Transverse colon (tissue), 4 donors: ENCODE measurements at regions not wholly inside any gene's neighbourhood (a gene's known extent, or its start where the extent isn't known, plus 50 kb on each side); places are given as distances from the start of the nearest gene placed in this dataset.

Experiments
- DNase-seq: peaks from one replicate; pipeline ENCODE4 v3.0.0-alpha.2; 2019
- H3K27ac ChIP-seq, 4 donors: fragments of 200-600 bp; sonication (generic); 2 replicates each; pipeline ENCODE4 v1.5.1; 2016 to 2018; ENCODE audit warnings: inconsistent platforms in 4 of 4
- H3K27me3 ChIP-seq: fragments of 200-600 bp; sonication (generic); 2 replicates; pipeline ENCODE4 v1.5.1; 2017; ENCODE audit warnings: inconsistent platforms
- H3K36me3 ChIP-seq, 4 donors: fragments of 200-600 bp; sonication (generic); 2 replicates each; pipeline ENCODE4 v1.5.1; 2017 to 2019; ENCODE audit warnings: inconsistent platforms in 4 of 4
- H3K4me1 ChIP-seq, 4 donors: fragments of 200-600 bp; sonication (generic); 2 replicates each; pipeline ENCODE4 v1.5.1; 2017 to 2020; ENCODE audit warnings: inconsistent platforms in 4 of 4
- H3K4me3 ChIP-seq, 4 donors: fragments of 200-600 bp; sonication (generic); 1 replicate in 1 of 4; 2 replicates in 3 of 4; pipeline versions ENCODE4 v1.5.1 to v1.6.1; 2017 to 2019; ENCODE audit warnings: inconsistent platforms in 4 of 4
- H3K9me3 ChIP-seq, 2 donors: fragments of 200-600 bp; sonication (generic); 2 replicates each; pipeline ENCODE4 v1.5.1; 2017 to 2019; ENCODE audit warnings: inconsistent platforms in 2 of 2
- EP300 ChIP-seq: sonication (generic); formaldehyde crosslinking; IDR thresholded peaks from one replicate; pipeline ENCODE4 v1.6.1; 2017; ENCODE audit warnings: antibody characterized with exemption, low read depth
- POLR2A ChIP-seq: fragments of 450-650 bp; IDR thresholded peaks from one replicate; pipeline ENCODE4 v1.6.1; 2016; ENCODE audit warnings: antibody characterized with exemption, mild to moderate bottlenecking, moderate library complexity
- POLR2AphosphoS5 ChIP-seq, 3 donors: sonication (generic); formaldehyde crosslinking; IDR thresholded peaks; one replicate each; pipeline ENCODE4 v1.6.1; 2016; ENCODE audit warnings: antibody characterized with exemption in 3 of 3
- WGBS, 2 donors: methylation state at CpG; one replicate each; pipeline ENCODE4 v1.1.5; 2018; ENCODE audit warnings: low coverage in 1 of 2; 5-methylcytosine and 5-hydroxymethylcytosine counted together
- in situ Hi-C, 4 donors: fragments of 200-750 bp; cut with MboI; loops; one replicate each; pipeline versions ENCODE4 v1.15.0 to v1.15.1; 2017; ENCODE audit warnings: low sequenced_read_pairs in 3 of 4, low pct_ligation_motif_present in 1 of 4, low pct_unique_long_range_greater_than_20kb in 1 of 4
- intact Hi-C: fragments of 100-400 bp; cut with DNase I; formaldehyde crosslinking; loops from one replicate; pipeline ENCODE4 v1.15.1; 2023; ENCODE audit warnings: low total_unique reads
- TF ChIP-seq, protein P1 (sequence below), 5 experiments: fragments of 200-600 bp in 3 of 5; fragments of 450-650 bp in 2 of 5; sonication (generic) in 3 of 5; IDR thresholded peaks; 1 replicate in 2 of 5; 2 replicates in 3 of 5; pipeline ENCODE4 v1.5.1; 2016 to 2017; ENCODE audit warnings: antibody characterized with exemption in 5 of 5, inconsistent platforms in 3 of 5, mild to moderate bottlenecking in 2 of 5, moderate library complexity in 1 of 5

- Histone ChIP-seq H3K4me3 (no peak overlapping the region), H3K36me3 (no peaks in the 10 kb centered on the region), H3K27ac (no peak overlapping the region), H3K27me3 (no peaks in the 10 kb centered on the region), H3K9me3 (peaks cover 6 to 7% of the 10 kb centered on the region in 2 donors), H3K4me1 (no peaks in the 10 kb centered on the region)
- in situ Hi-C loops: no loop called here
- intact Hi-C loops: no loop called here
- TF ChIP-seq POLR2AphosphoS5 (IDR thresholded peaks at IDR 0.05) (no peak), EP300 (no peak), POLR2A (no peak)
- TF ChIP-seq, protein P1, sequence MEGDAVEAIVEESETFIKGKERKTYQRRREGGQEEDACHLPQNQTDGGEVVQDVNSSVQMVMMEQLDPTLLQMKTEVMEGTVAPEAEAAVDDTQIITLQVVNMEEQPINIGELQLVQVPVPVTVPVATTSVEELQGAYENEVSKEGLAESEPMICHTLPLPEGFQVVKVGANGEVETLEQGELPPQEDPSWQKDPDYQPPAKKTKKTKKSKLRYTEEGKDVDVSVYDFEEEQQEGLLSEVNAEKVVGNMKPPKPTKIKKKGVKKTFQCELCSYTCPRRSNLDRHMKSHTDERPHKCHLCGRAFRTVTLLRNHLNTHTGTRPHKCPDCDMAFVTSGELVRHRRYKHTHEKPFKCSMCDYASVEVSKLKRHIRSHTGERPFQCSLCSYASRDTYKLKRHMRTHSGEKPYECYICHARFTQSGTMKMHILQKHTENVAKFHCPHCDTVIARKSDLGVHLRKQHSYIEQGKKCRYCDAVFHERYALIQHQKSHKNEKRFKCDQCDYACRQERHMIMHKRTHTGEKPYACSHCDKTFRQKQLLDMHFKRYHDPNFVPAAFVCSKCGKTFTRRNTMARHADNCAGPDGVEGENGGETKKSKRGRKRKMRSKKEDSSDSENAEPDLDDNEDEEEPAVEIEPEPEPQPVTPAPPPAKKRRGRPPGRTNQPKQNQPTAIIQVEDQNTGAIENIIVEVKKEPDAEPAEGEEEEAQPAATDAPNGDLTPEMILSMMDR (IDR thresholded peaks at IDR 0.05): no peak
- 50% methylated on average over 2 of the region's 2 CpGs; no CpG with 5 or more reads in 1 of the 2 donors for WGBS, 2 donors
- no peak for DNase-seq
These were observed 149.7 kb upstream of the SUCLG2 start for GRCh38 chr3:67804089-67804488.

- no peak for DNase-seq
- in situ Hi-C loops (loop anchor here in 2 of 4 donors (10.0 to 25.0 kb wide), 3 partner anchors 411 to 686 kb away; no protein-coding TSS in a partner anchor), intact Hi-C loops (no loop called here)
- no peaks in the 10 kb centered on the region for H3K27me3 ChIP-seq
- no peaks in the 10 kb centered on the region for H3K36me3 ChIP-seq
- peaks cover 4 to 6% of the 10 kb centered on the region in 2 donors for H3K9me3 ChIP-seq
- TF ChIP-seq POLR2AphosphoS5 (IDR thresholded peaks at IDR 0.05) (no peak), POLR2A (no peak)
- H3K4me1 ChIP-seq: no peaks in the 10 kb centered on the region
- H3K4me3 ChIP-seq: no peak overlapping the region
- no peak overlapping the region for H3K27ac ChIP-seq
- WGBS, 2 donors: 43% methylated on average over 1 of the region's 1 CpG; no CpG with 5 or more reads in 1 of the 2 donors
These were observed 144.0 kb upstream of the SUCLG2 start for GRCh38 chr3:67798412-67798811.

GRCh38 chr3:67791620-67792019 is 137.2 kb upstream of the SUCLG2 start:
- intact Hi-C loops (no loop called here), in situ Hi-C loops (loop anchor here in 2 of 4 donors (10.0 to 25.0 kb wide), 3 partner anchors 404 to 679 kb away; no protein-coding TSS in a partner anchor)
- DNase-seq: no peak
- H3K27me3 ChIP-seq: no peaks in the 10 kb centered on the region
- WGBS, 2 donors: 66 to 84% methylated on average over 5 of the region's 5 CpGs
- H3K4me3 ChIP-seq: no peak overlapping the region
- no peak overlapping the region for H3K27ac ChIP-seq
- H3K9me3 ChIP-seq: no peaks in the 10 kb centered on the region
- H3K36me3 ChIP-seq: no peaks in the 10 kb centered on the region
- H3K4me1 ChIP-seq: no peaks in the 10 kb centered on the region
- TF ChIP-seq POLR2AphosphoS5 (IDR thresholded peaks at IDR 0.05) (no peak), POLR2A (no peak), EP300 (no peak)
- TF ChIP-seq, protein P1 (IDR thresholded peaks at IDR 0.05): no peak

GRCh38 chr3:67790043-67790442 is 135.6 kb upstream of the SUCLG2 start:
- intact Hi-C loops: no loop called here
- TF ChIP-seq POLR2A: no peak
- TF ChIP-seq, protein P1 (IDR thresholded peaks at IDR 0.05): peak; percentile 53 to 73 (median 61)
- in situ Hi-C loops: loop anchor here in 2 of 4 donors (10.0 to 25.0 kb wide), 3 partner anchors 403 to 678 kb away; no protein-coding TSS in a partner anchor
- Histone ChIP-seq H3K27me3 (no peaks in the 10 kb centered on the region), H3K9me3 (no peaks in the 10 kb centered on the region), H3K36me3 (no peaks in the 10 kb centered on the region), H3K27ac (no peak overlapping the region), H3K4me1 (no peaks in the 10 kb centered on the region), H3K4me3 (no peak overlapping the region)
- DNase-seq: peak; percentile 64
- WGBS, 2 donors: 41 to 56% methylated on average over 2 of the region's 2 CpGs

- intact Hi-C loops: no loop called here
- in situ Hi-C loops: loop anchor here in 2 of 4 donors (25.0 kb wide), 2 partner anchors 401 to 676 kb away; no protein-coding TSS in a partner anchor
- no peaks in the 10 kb centered on the region for H3K9me3 ChIP-seq
- no peak overlapping the region for H3K4me3 ChIP-seq
- TF ChIP-seq EP300 (no peak), POLR2AphosphoS5 (IDR thresholded peaks at IDR 0.05) (no peak), POLR2A (no peak)
- TF ChIP-seq, protein P1 (IDR thresholded peaks at IDR 0.05): no peak
- no peak for DNase-seq
- no peaks in the 10 kb centered on the region for H3K4me1 ChIP-seq
- H3K36me3 ChIP-seq: no peaks in the 10 kb centered on the region
- no peak overlapping the region for H3K27ac ChIP-seq
- no peaks in the 10 kb centered on the region for H3K27me3 ChIP-seq
- WGBS, 2 donors: 74 to 89% methylated on average over 5 to 6 of the region's 6 CpGs
These were observed 134.0 kb upstream of the SUCLG2 start for GRCh38 chr3:67788396-67788795.
